GM18873 (cell line): ENCODE measurements at regions not wholly inside any gene's neighbourhood (a gene's known extent, or its start where the extent isn't known, plus 50 kb on each side); places are given as distances from the start of the nearest gene placed in this dataset.

Source experiments
- ATAC-seq: cut with Tn5 transposase; IDR thresholded peaks from one replicate; pipeline ENCODE4 v1.9.1; 2021; ENCODE audit warnings: mild to moderate bottlenecking, moderate library complexity, moderate number of reproducible peaks; ENCODE audit not compliant: unreplicated experiment, low FRiP score

DNA sequence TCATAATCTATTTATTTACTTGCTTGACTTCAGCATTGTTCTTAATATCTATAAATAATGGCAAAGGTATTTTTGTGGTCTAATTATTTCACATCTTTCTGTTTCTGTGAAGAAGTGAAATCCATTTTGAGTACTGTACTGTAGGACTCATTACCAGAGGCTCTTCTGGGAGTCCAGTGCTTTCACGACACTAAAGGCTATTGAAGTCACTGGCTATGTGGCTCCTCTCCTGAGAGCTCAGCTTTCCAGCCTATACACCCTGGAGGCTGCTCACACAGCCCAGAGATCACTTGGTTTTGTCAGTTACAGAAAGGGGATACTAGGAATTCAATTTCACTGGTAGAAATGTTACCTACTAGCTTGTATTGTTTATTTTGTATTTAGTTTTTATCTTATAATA is 547.3 kb downstream of the TAF11L14 start:
- no peak for ATAC-seq

GRCh38 chr5:18195910-18196309 is 561.6 kb downstream of the TAF11L14 start:
- no peak for ATAC-seq

DNA sequence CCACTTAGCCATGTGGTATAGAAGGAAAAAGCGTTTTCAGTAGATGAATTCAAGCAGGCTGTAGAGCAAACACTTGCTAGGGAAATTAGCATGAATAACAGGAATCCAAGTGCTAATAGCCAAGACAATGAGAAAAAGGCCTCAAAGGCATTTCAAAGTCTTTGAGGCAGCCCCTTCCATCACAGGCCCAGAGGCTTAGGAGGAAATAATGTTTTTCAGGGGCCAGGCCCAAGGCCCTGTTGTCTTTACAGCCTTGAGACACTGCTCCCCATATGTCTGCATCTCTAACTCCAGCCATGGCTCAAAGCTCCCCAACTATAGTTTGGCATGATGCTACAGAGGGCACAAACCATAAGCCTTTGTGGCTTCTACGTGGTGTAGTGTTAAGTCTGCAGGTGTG is 563.5 kb downstream of the TAF11L14 start:
- no peak for ATAC-seq

GRCh38 chr5:18202164-18202563 is 567.9 kb downstream of the TAF11L14 start:
- no peak for ATAC-seq

- ATAC-seq, result no peak
Observed at GRCh38 chr5:18203296-18203695, 569.0 kb downstream of the TAF11L14 start.

- ATAC-seq, result no peak
Observed at GRCh38 chr5:18213666-18214065, 579.4 kb downstream of the TAF11L14 start.

- ATAC-seq, result no peak
Observed at GRCh38 chr5:18216016-18216415, 581.8 kb downstream of the TAF11L14 start.

DNA sequence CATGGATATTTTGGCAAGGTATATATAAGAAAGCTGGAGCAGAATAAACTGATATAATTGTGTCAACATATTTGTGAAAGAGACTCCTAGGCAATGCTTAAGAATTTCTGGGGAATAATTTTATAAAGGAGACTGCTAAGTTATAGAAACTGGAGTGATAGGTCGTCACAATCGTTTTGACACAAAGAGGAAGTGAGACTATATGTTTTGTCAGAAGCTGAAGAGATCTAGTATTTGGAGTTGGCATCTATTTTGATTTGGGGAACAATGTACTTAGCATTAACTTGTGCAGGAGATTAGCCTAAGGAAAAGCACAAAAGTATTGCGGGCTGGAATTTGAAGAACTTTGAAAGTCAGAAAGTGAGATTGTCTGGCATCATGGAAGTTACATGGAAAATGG is 582.5 kb downstream of the TAF11L14 start:
- ATAC-seq, result no peak

- ATAC-seq, result no peak
Observed at GRCh38 chr5:18219241-18219640, 585.0 kb downstream of the TAF11L14 start.

DNA sequence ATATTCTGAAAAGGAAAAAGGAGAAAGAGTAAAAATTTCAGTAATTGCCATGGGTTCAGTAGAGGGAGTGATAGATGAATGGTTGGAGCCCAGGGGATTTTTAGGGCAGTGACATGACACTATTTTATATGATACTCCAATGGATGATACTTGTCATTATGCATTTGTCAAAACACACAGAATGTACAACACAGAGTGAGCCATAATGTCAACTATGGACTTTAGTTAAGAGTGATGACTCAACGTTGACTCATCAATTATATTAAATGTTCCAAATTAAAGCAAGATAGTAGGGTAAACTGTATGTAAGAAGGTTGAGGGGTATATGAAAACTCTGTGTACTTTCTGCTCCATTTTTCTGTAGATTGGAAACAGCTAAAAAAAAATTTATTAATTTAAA is 586.4 kb downstream of the TAF11L14 start:
- no peak for ATAC-seq

DNA sequence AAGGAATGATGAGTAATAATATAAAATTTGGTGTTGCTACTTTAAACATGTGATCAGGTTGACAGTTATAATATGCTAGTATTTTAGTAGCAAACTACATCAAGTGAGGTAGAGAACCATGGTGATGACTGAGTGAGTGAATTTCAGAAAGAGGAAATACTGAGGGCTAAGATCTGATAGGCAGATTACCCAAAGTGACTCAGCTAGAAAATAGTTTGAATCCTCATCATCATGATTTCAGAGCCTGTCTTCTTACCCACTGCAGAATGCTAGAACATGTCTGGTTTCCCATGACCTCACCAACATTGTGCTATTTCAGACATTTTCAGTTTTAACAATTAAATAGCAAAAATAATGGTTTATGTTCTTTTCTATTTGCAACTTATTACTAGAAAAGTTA is 602.1 kb downstream of the TAF11L14 start:
- ATAC-seq, result no peak

DNA sequence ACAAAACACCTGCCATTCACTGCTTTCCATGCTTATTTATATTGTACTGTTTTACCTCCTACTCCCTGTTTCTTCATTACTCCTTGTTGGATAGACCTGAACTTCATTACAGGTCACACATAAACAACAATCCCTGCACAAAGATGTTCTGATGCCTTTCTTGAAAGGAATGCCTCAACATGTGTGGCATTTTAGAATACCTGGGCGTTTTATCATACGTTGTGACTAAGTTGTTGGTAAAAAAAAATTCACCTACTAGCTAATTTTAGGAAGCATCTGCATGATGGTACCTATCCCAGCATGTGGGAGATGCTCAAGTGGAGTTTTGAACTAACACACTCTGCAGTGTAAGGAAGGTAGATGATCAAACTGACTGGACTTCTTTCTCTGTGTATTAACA is 604.1 kb downstream of the TAF11L14 start:
- no peak for ATAC-seq

DNA sequence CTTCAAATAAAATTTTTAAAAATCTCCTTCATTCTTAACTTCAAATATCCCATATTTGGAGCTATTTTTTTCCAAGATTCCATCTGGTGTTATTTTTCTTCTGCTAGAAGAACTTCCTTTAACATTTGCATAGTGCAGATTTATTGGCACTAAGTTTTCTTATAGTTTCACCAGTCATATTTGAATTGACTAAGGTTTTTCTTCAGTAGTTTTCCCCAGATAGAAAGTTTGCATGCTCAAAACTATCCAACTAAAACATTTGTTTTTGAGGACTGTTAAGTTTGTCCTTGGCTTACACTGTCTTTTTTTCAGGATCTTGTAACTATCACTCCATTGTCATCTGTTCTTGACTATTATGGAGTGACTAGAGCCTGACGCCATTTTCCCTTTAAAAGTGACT is 606.7 kb downstream of the TAF11L14 start:
- no peak for ATAC-seq

- no peak for ATAC-seq
Observed at GRCh38 chr5:18243846-18244245, 609.6 kb downstream of the TAF11L14 start.

- ATAC-seq, result no peak
Observed at GRCh38 chr5:18244309-18244708, 610.0 kb downstream of the TAF11L14 start.

GRCh38 chr5:18252559-18252958 is 618.3 kb downstream of the TAF11L14 start:
- ATAC-seq, result no peak

GRCh38 chr5:18264126-18264882 is 630.0 kb downstream of the TAF11L14 start:
- no peak for ATAC-seq

GRCh38 chr5:18270635-18271338 is 636.5 kb downstream of the TAF11L14 start:
- no peak for ATAC-seq

DNA sequence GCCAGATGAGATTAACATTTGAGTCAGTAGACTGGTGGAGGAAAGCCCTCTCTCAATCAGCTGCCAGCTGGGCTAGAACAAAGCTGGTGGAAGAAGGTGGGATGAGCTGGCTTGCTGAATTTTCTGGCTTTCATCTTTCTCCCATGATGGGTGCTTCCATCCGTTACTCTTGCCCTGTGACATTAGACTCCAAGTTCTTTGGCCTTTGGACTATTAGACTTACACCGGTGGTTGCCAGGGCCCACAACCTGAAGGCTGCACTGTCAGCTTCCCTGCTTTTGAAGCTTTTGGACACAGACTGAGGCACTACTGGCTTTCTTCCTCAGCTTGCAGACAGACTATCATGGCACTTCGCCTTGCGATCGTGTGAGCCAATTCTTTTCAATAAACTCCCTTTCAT is 642.7 kb downstream of the TAF11L14 start:
- ATAC-seq, result no peak

GRCh38 chr5:18281947-18282581 is 647.8 kb downstream of the TAF11L14 start:
- ATAC-seq, result no peak

GRCh38 chr5:18285257-18285656 is 651.0 kb downstream of the TAF11L14 start:
- ATAC-seq, result no peak

DNA sequence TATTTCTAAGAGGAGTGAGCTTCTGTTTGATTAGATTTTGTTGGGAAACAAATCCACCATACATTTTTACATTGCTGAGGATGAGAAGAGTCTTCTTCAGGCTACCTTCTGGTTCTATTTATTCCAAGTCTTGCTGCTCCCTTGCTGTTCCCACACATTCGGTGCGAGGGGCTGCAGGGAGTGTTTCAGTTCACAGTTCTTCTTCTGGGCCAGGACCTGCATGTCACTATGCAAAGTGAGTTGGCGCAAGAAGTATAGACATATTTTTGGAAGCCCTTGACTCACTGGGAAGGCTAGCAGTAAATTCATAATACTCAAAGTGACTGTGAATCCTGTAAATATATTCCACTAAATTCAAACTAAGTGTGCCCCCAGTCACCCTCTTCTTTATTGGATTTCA is 657.9 kb downstream of the TAF11L14 start:
- ATAC-seq, result no peak
